K562 (cell line): ENCODE measurements at regions not wholly inside any gene's neighbourhood (a gene's known extent, or its start where the extent isn't known, plus 50 kb on each side); places are given as distances from the start of the nearest gene placed in this dataset.

ENCODE experiments used
- ATAC-seq: fragments of 200-7000 bp; cut with Tn5 transposase; 3 replicates; pipeline ENCODE4 v1.9.1; 2020; ENCODE audit warnings: moderate library complexity
- BruUV-seq: library from RNA; stranded (reverse); fragments of 400-500 nt; replicated peaks from 2 replicates; lab custom pipeline; 2021; lab: Mats Ljungman, UMichigan
- CTCF ChIA-PET: fragments of 300-600 bp; formaldehyde crosslinking; extraction: SDS; loops from one replicate; lab custom pipeline; 2021; ENCODE audit warnings: low intra/inter-chr PET ratio; lab: Yijun Ruan, JAX
- POLR2A ChIA-PET: fragments of 300-600, 350-650 bp; sonication (Branson Sonifier 250); formaldehyde crosslinking; extraction: SDS; loops from one replicate; lab custom pipeline; 2021; ENCODE audit warnings: antibody characterized with exemption, inconsistent platforms; lab: Yijun Ruan, JAX
- DNase-seq, 4 experiments: peaks; one replicate each; pipeline versions ENCODE4 v3.0.0 to v3.0.0-alpha.2; 2011 to 2018; ENCODE audit warnings: low spot score in 3 of 4, mixed read lengths in 3 of 4; ENCODE audit errors: extremely low read depth in 1 of 4
- FAIRE-seq: peaks from 2 replicates; lab custom pipeline; 2011; peaks lifted over from hg19 to GRCh38; lab: Jason Lieb, UNC
- H2AFZ ChIP-seq: 2 replicates; pipeline ENCODE4 v1.6.0; 2011; ENCODE audit warnings: low read depth, low read length, control low read depth, inconsistent platforms
- H3K27ac ChIP-seq: fragments of 200-600 bp; 3 replicates; pipeline ENCODE4 v1.8.0; 2011; ENCODE audit warnings: low read depth, mild to moderate bottlenecking, control low read depth, inconsistent platforms, low read length, moderate library complexity, mixed read lengths; ENCODE audit errors: extremely low read depth
- H3K27me3 ChIP-seq, 2 experiments: fragments of 300-600 bp in 1 of 2; 2 replicates in 1 of 2; 3 replicates in 1 of 2; pipeline versions ENCODE4 v1.6.0 to v1.8.0; 2011; ENCODE audit warnings: inconsistent platforms in 2 of 2, low read length in 2 of 2, mild to moderate bottlenecking in 1 of 2, mixed read lengths in 1 of 2, moderate library complexity in 1 of 2; ENCODE audit not compliant: control insufficient read depth in 2 of 2, insufficient read depth in 2 of 2
- H3K36me3 ChIP-seq: fragments of 300-600 bp; 3 replicates; pipeline ENCODE4 v1.8.0; 2011; ENCODE audit warnings: mild to moderate bottlenecking, low read length, inconsistent platforms; ENCODE audit not compliant: control insufficient read depth, insufficient read depth
- H3K4me1 ChIP-seq, 2 experiments: fragments of 200-600 bp in 1 of 2; replicated peaks in 1 of 2; 2 replicates in 1 of 2; 3 replicates in 1 of 2; pipeline versions ENCODE4 v1.5.1 to v1.8.0; 2011; ENCODE audit warnings: inconsistent platforms in 2 of 2, low read length in 2 of 2, mild to moderate bottlenecking in 1 of 2, mixed read lengths in 1 of 2, moderate library complexity in 1 of 2; ENCODE audit not compliant: control insufficient read depth in 2 of 2, insufficient read depth in 2 of 2
- H3K4me2 ChIP-seq: 2 replicates; pipeline ENCODE4 v1.6.1; 2011; ENCODE audit warnings: low read length, control low read depth, inconsistent platforms, mixed read lengths; ENCODE audit not compliant: insufficient read depth
- H3K4me3 ChIP-seq: fragments of 200-600 bp; sonication (generic), shearing (Covaris generic); 2 replicates; pipeline ENCODE4 v1.5.1; 2016; ENCODE audit warnings: control low read depth, inconsistent platforms
- H3K79me2 ChIP-seq: fragments of 200-600 bp; 3 replicates; pipeline ENCODE4 v1.8.0; 2011; ENCODE audit warnings: low read length, inconsistent platforms; ENCODE audit not compliant: control insufficient read depth, insufficient read depth
- H3K9ac ChIP-seq, 2 experiments: 2 replicates each; pipeline versions ENCODE4 v1.6.0 to v1.6.1; 2011; ENCODE audit warnings: low read depth in 2 of 2, low read length in 2 of 2, control low read depth in 1 of 2, inconsistent platforms in 1 of 2, mild to moderate bottlenecking in 1 of 2, mixed read lengths in 1 of 2; ENCODE audit not compliant: insufficient read depth in 1 of 2
- H3K9me1 ChIP-seq: one replicate; pipeline ENCODE4 v1.6.0; 2011; ENCODE audit warnings: inconsistent platforms, mild to moderate bottlenecking, low read length, moderate library complexity; ENCODE audit not compliant: control insufficient read depth, insufficient read depth
- H3K9me3 ChIP-seq: replicated peaks from 2 replicates; pipeline ENCODE4 v1.5.1; 2011; ENCODE audit warnings: low read depth, low read length, inconsistent platforms; ENCODE audit not compliant: control insufficient read depth, insufficient read depth
- H4K20me1 ChIP-seq: replicated peaks from 2 replicates; pipeline ENCODE4 v1.6.1; 2011; ENCODE audit warnings: low read length, inconsistent platforms, mixed read lengths; ENCODE audit not compliant: control insufficient read depth, insufficient read depth
- ATF7 ChIP-seq: fragments of 450-650 bp; IDR thresholded peaks from 2 replicates; pipeline ENCODE4 v1.7.1; 2014; ENCODE audit warnings: mild to moderate bottlenecking, moderate library complexity
- ESRRB ChIP-seq: fragments of 250-450 bp; sonication (Bioruptor Pico); IDR thresholded peaks from 2 replicates; pipeline ENCODE4 v1.5.0; 2020; ENCODE audit warnings: mild to moderate bottlenecking, moderate library complexity, borderline replicate concordance
- HEY1 ChIP-seq: fragments of 250-450 bp; sonication (Bioruptor Pico); IDR thresholded peaks from 2 replicates; pipeline ENCODE4 v1.5.0; 2020; ENCODE audit warnings: mild to moderate bottlenecking, moderate library complexity, borderline replicate concordance
- HMG20A ChIP-seq: fragments of 450-650 bp; formaldehyde crosslinking; conservative IDR thresholded peaks from 2 replicates; pipeline ENCODE4 v1.4.0; 2020; ENCODE audit warnings: mild to moderate bottlenecking, mixed read lengths
- HMGN3 ChIP-seq: IDR thresholded peaks from 2 replicates; pipeline ENCODE4 v1.6.1; 2011; ENCODE audit warnings: borderline replicate concordance, low read depth, mild to moderate bottlenecking, mixed read lengths, low read length; ENCODE audit not compliant: insufficient read length; ENCODE audit errors: extremely low read depth
- HNRNPH1 ChIP-seq: fragments of 200-400 bp; formaldehyde crosslinking; optimal IDR thresholded peaks from 2 replicates; pipeline ENCODE3; 2017; ENCODE audit warnings: low read depth, mild to moderate bottlenecking, low read length, moderate library complexity
- JUND ChIP-seq, 2 experiments: IDR thresholded peaks; 2 replicates in 1 of 2; 3 replicates in 1 of 2; pipeline ENCODE4 v1.6.1; 2011; ENCODE audit warnings: borderline replicate concordance in 2 of 2, low read depth in 2 of 2, low read length in 2 of 2, improper control_type of control experiment in 1 of 2, missing biosample characterization in 1 of 2, missing genetic modification characterization in 1 of 2, missing genetic modification reagents in 1 of 2
- MAFF ChIP-seq: IDR thresholded peaks from 2 replicates; pipeline ENCODE4 v1.6.1; 2012; ENCODE audit warnings: low read length, improper control_type of control experiment
- MAFG ChIP-seq: fragments of 450-650 bp; conservative IDR thresholded peaks from 2 replicates; pipeline ENCODE4 v1.6.1; 2016; ENCODE audit warnings: missing genetic modification characterization, missing compliant biosample characterization
- MAFK ChIP-seq: IDR thresholded peaks from 2 replicates; pipeline ENCODE4 v1.6.1; 2011; ENCODE audit warnings: low read length, improper control_type of control experiment
- MAZ ChIP-seq, 2 experiments: fragments of 450-650 bp in 1 of 2; sonication (generic) in 1 of 2; formaldehyde crosslinking; IDR thresholded peaks in 1 of 2; conservative IDR thresholded peaks in 1 of 2; 2 replicates each; pipeline versions ENCODE4 v1.4.0 to v1.5.0; 2020; ENCODE audit warnings: mild to moderate bottlenecking in 1 of 2, missing genetic modification reagents in 1 of 2
- MCM2 ChIP-seq: fragments of 450-650 bp; IDR thresholded peaks from 2 replicates; pipeline ENCODE4 v1.6.1; 2017; ENCODE audit warnings: low read depth, mild to moderate bottlenecking
- MYC ChIP-seq, 2 experiments: fragments of 250-450 bp in 1 of 2; sonication (Bioruptor Pico) in 1 of 2; IDR thresholded peaks; 2 replicates each; pipeline versions ENCODE4 v1.5.1 to v1.6.1; 2012 to 2021; ENCODE audit warnings: low read depth in 2 of 2, borderline replicate concordance in 1 of 2, improper control_type of control experiment in 1 of 2, low read length in 1 of 2, mild to moderate bottlenecking in 1 of 2, moderate library complexity in 1 of 2
- NR1H2 ChIP-seq: sonication (generic); formaldehyde crosslinking; IDR thresholded peaks from 2 replicates; pipeline ENCODE4 v1.4.0; 2020; ENCODE audit warnings: mild to moderate bottlenecking, missing genetic modification reagents
- POLR2H ChIP-seq: IDR thresholded peaks from 2 replicates; pipeline ENCODE4 v1.6.1; 2016; ENCODE audit warnings: missing genetic modification characterization, low read depth, mild to moderate bottlenecking, control low read depth, missing compliant biosample characterization, moderate library complexity
- PRPF4 ChIP-seq: fragments of 200-400 bp; formaldehyde crosslinking; IDR thresholded peaks from one replicate; pipeline ENCODE4 v1.6.1; 2017; ENCODE audit warnings: low read length, low read depth, mild to moderate bottlenecking; ENCODE audit not compliant: insufficient read depth, poor library complexity, severe bottlenecking
- TAF7 ChIP-seq: fragments of 450-650 bp; IDR thresholded peaks from 2 replicates; pipeline ENCODE4 v1.6.1; 2016; ENCODE audit warnings: missing genetic modification characterization, missing compliant biosample characterization
- TCF7L2 ChIP-seq: fragments of 150-350 bp; IDR thresholded peaks from 2 replicates; pipeline ENCODE4 v1.6.1; 2016; ENCODE audit warnings: low read depth, mild to moderate bottlenecking, low read length, moderate library complexity
- ZNF12 ChIP-seq: sonication (generic); formaldehyde crosslinking; IDR thresholded peaks from 2 replicates; pipeline ENCODE4 v1.4.0; 2020; ENCODE audit warnings: mild to moderate bottlenecking, missing genetic modification reagents
- ZNF232 ChIP-seq: sonication (generic); formaldehyde crosslinking; IDR thresholded peaks from 2 replicates; pipeline ENCODE4 v1.8.0; 2022; ENCODE audit warnings: mild to moderate bottlenecking, missing genetic modification reagents
- ZNF583 ChIP-seq: fragments of 250-450 bp; sonication (Bioruptor Pico); IDR thresholded peaks from 2 replicates; pipeline ENCODE4 v1.4.0; 2020
- ZNF668 ChIP-seq: fragments of 250-450 bp; sonication (Bioruptor Pico); IDR thresholded peaks from 2 replicates; pipeline ENCODE4 v1.8.0; 2022; ENCODE audit warnings: mild to moderate bottlenecking, inconsistent platforms
- ZNF764 ChIP-seq: fragments of 250-450 bp; sonication (Bioruptor Pico); IDR thresholded peaks from 2 replicates; pipeline ENCODE4 v1.4.0; 2020; ENCODE audit warnings: low read depth, mild to moderate bottlenecking, moderate library complexity
- in situ Hi-C: fragments of 300-500 bp; cut with MboI; formaldehyde crosslinking; loops from 4 replicates; pipeline ENCODE4 v1.15.0; 2018; ENCODE audit warnings: inconsistent platforms, mixed read lengths
- intact Hi-C: fragments of 100-400 bp; cut with micrococcal nuclease; formaldehyde crosslinking; loops from 2 replicates; pipeline ENCODE4 v1.14.2; 2022

- no peak for TF ChIP-seq ZNF668 (CRISPR knock-in tag)
- no peak for TF ChIP-seq HMGN3
- TF ChIP-seq POLR2H (tag) = no peak
- no peak for TF ChIP-seq MCM2
- TF ChIP-seq MAFG = peak; percentile 85
- TF ChIP-seq PRPF4 = no peak
- no peak for TF ChIP-seq JUND (IDR thresholded peaks at IDR 0.05; ENCODE audit: borderline replicate concordance, low read depth, low read length)
- no peak for TF ChIP-seq JUND (tag; IDR thresholded peaks at IDR 0.05; ENCODE audit: borderline replicate concordance, low read depth, low read length)
- TF ChIP-seq ZNF232 = no peak
- no peak for TF ChIP-seq ZNF764 (CRISPR knock-in tag)
- no peak for TF ChIP-seq TAF7 (tag)
- no peak for TF ChIP-seq ZNF12
- TF ChIP-seq HNRNPH1 = no peak
- peak; percentile 89 for TF ChIP-seq MAFF
- peak; percentile 85 for TF ChIP-seq MAFK
Observed at GRCh38 chr14:30496852-30497251, 62.1 kb upstream of the G2E3 start (continued).

GRCh38 chr14:30499358-30499757 is 59.6 kb upstream of the G2E3 start:
- ChIA-PET POLR2A (no interaction called here), CTCF (no interaction called here)
- TF ChIP-seq HMG20A (CRISPR knock-in tag) (no peak), TCF7L2 (no peak), ESRRB (no peak), NR1H2 (CRISPR knock-in tag) (no peak), HEY1 (CRISPR knock-in tag) (no peak), MYC (IDR thresholded peaks at IDR 0.05; ENCODE audit: low read depth, low read length) (no peak), MYC (CRISPR knock-in tag; IDR thresholded peaks at IDR 0.05; ENCODE audit: borderline replicate concordance, low read depth) (no peak), ATF7 (no peak), MAZ (CRISPR knock-in tag; conservative IDR thresholded peaks at IDR 0.05 in 1 of 2, IDR thresholded peaks at IDR 0.05 in 1 of 2) (no peak), JUND (IDR thresholded peaks at IDR 0.05; ENCODE audit: borderline replicate concordance, low read depth, low read length) (no peak), JUND (tag; IDR thresholded peaks at IDR 0.05; ENCODE audit: borderline replicate concordance, low read depth, low read length) (no peak), ZNF583 (CRISPR knock-in tag) (no peak)
- H2AFZ ChIP-seq = no peak overlapping the region
- H3K27ac ChIP-seq = no peak overlapping the region
- BruUV-seq = no TSS peak
- H3K9ac ChIP-seq = no peak overlapping the region
- in situ Hi-C loops = no loop called here
- intact Hi-C loops = no loop called here
- DNase-seq (no peak), FAIRE-seq (no peak), ATAC-seq (no peak)
- H4K20me1 ChIP-seq = no peaks in the 10 kb centered on the region
- H3K4me1 ChIP-seq = no peaks in the 10 kb centered on the region
- no peak overlapping the region for H3K4me2 ChIP-seq
- H3K4me3 ChIP-seq = no peak overlapping the region
- no peaks in the 10 kb centered on the region; a peak in 1 of 5 replicates for H3K27me3 ChIP-seq
- H3K79me2 ChIP-seq = no peaks in the 10 kb centered on the region
- no peaks in the 10 kb centered on the region for H3K9me1 ChIP-seq
- H3K9me3 ChIP-seq = no peaks in the 10 kb centered on the region
- H3K36me3 ChIP-seq = no peaks in the 10 kb centered on the region
